ENCODE measurements at regions not wholly inside any gene's neighbourhood (a gene's known extent, or its start where the extent isn't known, plus 50 kb on each side); places are given as distances from the start of the nearest gene placed in this dataset.

DNA sequence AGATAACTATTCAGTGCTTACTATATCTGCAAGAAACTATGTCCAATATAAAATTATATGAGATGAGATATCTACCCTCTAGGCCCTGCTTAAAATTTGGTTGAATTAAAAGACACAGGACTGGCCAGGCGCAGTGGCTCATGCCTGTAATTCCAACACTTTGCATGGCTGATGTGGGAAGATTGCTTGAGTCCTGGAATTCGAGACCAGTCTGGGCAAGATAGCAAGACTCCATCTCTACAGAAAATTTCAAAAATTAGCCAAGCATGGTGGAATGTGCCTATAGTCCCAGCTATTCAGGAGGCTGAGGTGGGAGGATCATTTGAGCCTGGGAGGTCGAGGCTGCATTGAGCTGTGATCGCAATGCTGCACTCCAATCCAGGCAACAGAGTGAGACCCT lies 303.7 kb upstream of the UBE2E2 start:
- Histone ChIP-seq H4K91ac (ENCODE audit: low read depth, low read length, poor library complexity) (no peak overlapping the region), H2BK120ac (ENCODE audit: low read depth, low read length) (no peak overlapping the region), H3K4me3 (ENCODE audit: low read length in 2 of 2) (no peak overlapping the region), H2AFZ (ENCODE audit: low read length) (no peak overlapping the region), H3K4me1 (ENCODE audit: control insufficient read depth in 2 of 2, insufficient read depth in 1 of 2, low read depth in 1 of 2, low read length in 2 of 2) (no peaks in the 10 kb centered on the region), H3K4me2 (ENCODE audit: insufficient read depth, low read length, poor library complexity, severe bottlenecking) (no peak overlapping the region), H2AK5ac (ENCODE audit: low read depth, low read length) (no peak overlapping the region), H2BK15ac (ENCODE audit: low read length) (no peak overlapping the region), H3K79me1 (ENCODE audit: low read depth, low read length) (no peaks in the 10 kb centered on the region), H3K27ac (replicated peaks; ENCODE audit: low read length) (no peak overlapping the region), H3K14ac (ENCODE audit: low read length) (no peak overlapping the region), H3K18ac (ENCODE audit: low read length) (no peak overlapping the region), H3K36me3 (replicated peaks in 1 of 2; ENCODE audit: control insufficient read depth in 2 of 2, insufficient read depth in 2 of 2, low read length in 2 of 2) (no peaks in the 10 kb centered on the region), H2BK5ac (ENCODE audit: low read length) (no peak overlapping the region), H3K23ac (ENCODE audit: low read depth, low read length, poor library complexity) (no peak overlapping the region), H2BK12ac (ENCODE audit: low read length) (no peak overlapping the region), H3K9me3 (replicated peaks in 1 of 2; ENCODE audit: control insufficient read depth in 2 of 2, insufficient read depth in 1 of 2, low read depth in 1 of 2, low read length in 2 of 2) (no peaks in the 10 kb centered on the region), H3K9ac (ENCODE audit: low read depth, low read length, poor library complexity) (no peak overlapping the region), H3K4ac (ENCODE audit: low read length) (no peak overlapping the region), H3K27me3 (ENCODE audit: control insufficient read depth in 3 of 3, insufficient read depth in 3 of 3, low read depth in 1 of 3, low read length in 3 of 3) (no peaks in the 10 kb centered on the region), H4K8ac (ENCODE audit: low read depth, low read length) (no peak overlapping the region)
- DNase-seq (ENCODE audit: low spot score), result no peak
- WGBS, 2 donors (ENCODE audit: extremely low coverage in 2 of 2, insufficient read length in 2 of 2, insufficient replicate concordance in 1 of 2), result no CpG with 5 or more reads among the region's 4 CpGs

DNA sequence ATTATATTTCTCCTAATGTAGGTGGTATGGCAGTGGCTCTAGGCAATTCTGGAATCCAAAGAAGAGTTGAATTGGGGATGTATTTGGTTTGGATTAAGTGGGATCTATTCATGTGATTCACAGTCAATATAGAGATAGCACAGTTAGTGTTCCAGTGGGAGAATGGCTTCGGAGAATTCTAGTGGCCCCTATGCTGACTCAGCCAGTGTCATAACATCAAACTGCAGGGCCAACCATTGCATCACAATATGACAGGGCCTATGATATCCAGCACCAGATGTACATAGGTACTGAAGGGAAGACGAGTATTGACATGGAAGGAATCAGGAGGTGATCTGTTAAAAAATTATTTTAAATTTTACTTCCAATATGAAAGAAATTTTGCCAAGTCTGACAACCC lies 302.8 kb upstream of the UBE2E2 start:
- H4K8ac ChIP-seq (ENCODE audit: low read depth, low read length), result no peak overlapping the region
- no peak overlapping the region for H3K9ac ChIP-seq (ENCODE audit: low read depth, low read length, poor library complexity)
- H3K79me1 ChIP-seq (ENCODE audit: low read depth, low read length), result no peaks in the 10 kb centered on the region
- no peak overlapping the region for H2BK5ac ChIP-seq (ENCODE audit: low read length)
- no peak overlapping the region for H3K4ac ChIP-seq (ENCODE audit: low read length)
- no peak overlapping the region for H2AK5ac ChIP-seq (ENCODE audit: low read depth, low read length)
- H3K4me3 ChIP-seq (ENCODE audit: low read length in 2 of 2), result no peak overlapping the region
- H2AFZ ChIP-seq (ENCODE audit: low read length), result no peak overlapping the region
- H3K27ac ChIP-seq (replicated peaks; ENCODE audit: low read length), result no peak overlapping the region
- no CpG with 5 or more reads among the region's 2 CpGs for WGBS, 2 donors (ENCODE audit: extremely low coverage in 2 of 2, insufficient read length in 2 of 2, insufficient replicate concordance in 1 of 2)
- no peak overlapping the region for H2BK12ac ChIP-seq (ENCODE audit: low read length)
- H3K9me3 ChIP-seq (replicated peaks in 1 of 2; ENCODE audit: control insufficient read depth in 2 of 2, insufficient read depth in 1 of 2, low read depth in 1 of 2, low read length in 2 of 2), result no peaks in the 10 kb centered on the region
- H3K18ac ChIP-seq (ENCODE audit: low read length), result no peak overlapping the region
- H3K27me3 ChIP-seq (ENCODE audit: control insufficient read depth in 3 of 3, insufficient read depth in 3 of 3, low read depth in 1 of 3, low read length in 3 of 3), result no peaks in the 10 kb centered on the region
- H3K23ac ChIP-seq (ENCODE audit: low read depth, low read length, poor library complexity), result no peak overlapping the region
- H3K4me2 ChIP-seq (ENCODE audit: insufficient read depth, low read length, poor library complexity, severe bottlenecking), result no peak overlapping the region
- H2BK15ac ChIP-seq (ENCODE audit: low read length), result no peak overlapping the region
- H4K91ac ChIP-seq (ENCODE audit: low read depth, low read length, poor library complexity), result no peak overlapping the region
- H2BK120ac ChIP-seq (ENCODE audit: low read depth, low read length), result no peak overlapping the region
- no peaks in the 10 kb centered on the region for H3K4me1 ChIP-seq (ENCODE audit: control insufficient read depth in 2 of 2, insufficient read depth in 1 of 2, low read depth in 1 of 2, low read length in 2 of 2)
- no peak overlapping the region for H3K14ac ChIP-seq (ENCODE audit: low read length)
- no peaks in the 10 kb centered on the region for H3K36me3 ChIP-seq (replicated peaks in 1 of 2; ENCODE audit: control insufficient read depth in 2 of 2, insufficient read depth in 2 of 2, low read length in 2 of 2)
- no peak for DNase-seq (ENCODE audit: low spot score)

DNA sequence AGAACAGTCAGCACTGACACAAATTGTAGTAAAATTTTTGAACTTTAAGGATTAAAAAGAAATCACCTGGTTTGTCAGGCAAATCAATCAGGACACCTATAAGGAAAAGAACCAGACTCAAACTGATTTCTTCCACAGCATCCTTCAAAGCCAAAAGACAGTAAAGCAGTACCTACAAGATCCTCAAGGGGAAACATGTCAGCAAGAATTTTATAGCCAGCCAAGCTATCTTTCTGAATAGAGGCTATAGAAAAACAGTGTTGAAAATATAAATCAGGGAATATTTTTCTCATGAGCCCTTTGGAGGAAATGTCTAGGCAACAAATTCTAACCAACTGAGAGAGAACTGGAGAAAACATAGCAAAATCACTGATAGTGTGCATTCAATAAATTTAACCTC lies 301.4 kb upstream of the UBE2E2 start:
- no peak overlapping the region for H2BK120ac ChIP-seq (ENCODE audit: low read depth, low read length)
- H3K9ac ChIP-seq (ENCODE audit: low read depth, low read length, poor library complexity), result no peak overlapping the region
- H2BK12ac ChIP-seq (ENCODE audit: low read length), result no peak overlapping the region
- H3K4me3 ChIP-seq (ENCODE audit: low read length in 2 of 2), result no peak overlapping the region
- H3K4ac ChIP-seq (ENCODE audit: low read length), result no peak overlapping the region
- no peaks in the 10 kb centered on the region for H3K79me1 ChIP-seq (ENCODE audit: low read depth, low read length)
- H3K27me3 ChIP-seq (ENCODE audit: control insufficient read depth in 3 of 3, insufficient read depth in 3 of 3, low read depth in 1 of 3, low read length in 3 of 3), result no peaks in the 10 kb centered on the region
- no peaks in the 10 kb centered on the region for H3K36me3 ChIP-seq (replicated peaks in 1 of 2; ENCODE audit: control insufficient read depth in 2 of 2, insufficient read depth in 2 of 2, low read length in 2 of 2)
- H4K8ac ChIP-seq (ENCODE audit: low read depth, low read length), result no peak overlapping the region
- H3K14ac ChIP-seq (ENCODE audit: low read length), result no peak overlapping the region
- H3K23ac ChIP-seq (ENCODE audit: low read depth, low read length, poor library complexity), result no peak overlapping the region
- H2BK15ac ChIP-seq (ENCODE audit: low read length), result no peak overlapping the region
- no peak overlapping the region for H3K18ac ChIP-seq (ENCODE audit: low read length)
- H4K91ac ChIP-seq (ENCODE audit: low read depth, low read length, poor library complexity), result no peak overlapping the region
- DNase-seq (ENCODE audit: low spot score), result no peak
- no peak overlapping the region for H2AFZ ChIP-seq (ENCODE audit: low read length)
- H3K27ac ChIP-seq (replicated peaks; ENCODE audit: low read length), result no peak overlapping the region
- no peaks in the 10 kb centered on the region for H3K9me3 ChIP-seq (replicated peaks in 1 of 2; ENCODE audit: control insufficient read depth in 2 of 2, insufficient read depth in 1 of 2, low read depth in 1 of 2, low read length in 2 of 2)
- H2AK5ac ChIP-seq (ENCODE audit: low read depth, low read length), result no peak overlapping the region
- no peaks in the 10 kb centered on the region for H3K4me1 ChIP-seq (ENCODE audit: control insufficient read depth in 2 of 2, insufficient read depth in 1 of 2, low read depth in 1 of 2, low read length in 2 of 2)
- no peak overlapping the region for H3K4me2 ChIP-seq (ENCODE audit: insufficient read depth, low read length, poor library complexity, severe bottlenecking)
- H2BK5ac ChIP-seq (ENCODE audit: low read length), result no peak overlapping the region

DNA sequence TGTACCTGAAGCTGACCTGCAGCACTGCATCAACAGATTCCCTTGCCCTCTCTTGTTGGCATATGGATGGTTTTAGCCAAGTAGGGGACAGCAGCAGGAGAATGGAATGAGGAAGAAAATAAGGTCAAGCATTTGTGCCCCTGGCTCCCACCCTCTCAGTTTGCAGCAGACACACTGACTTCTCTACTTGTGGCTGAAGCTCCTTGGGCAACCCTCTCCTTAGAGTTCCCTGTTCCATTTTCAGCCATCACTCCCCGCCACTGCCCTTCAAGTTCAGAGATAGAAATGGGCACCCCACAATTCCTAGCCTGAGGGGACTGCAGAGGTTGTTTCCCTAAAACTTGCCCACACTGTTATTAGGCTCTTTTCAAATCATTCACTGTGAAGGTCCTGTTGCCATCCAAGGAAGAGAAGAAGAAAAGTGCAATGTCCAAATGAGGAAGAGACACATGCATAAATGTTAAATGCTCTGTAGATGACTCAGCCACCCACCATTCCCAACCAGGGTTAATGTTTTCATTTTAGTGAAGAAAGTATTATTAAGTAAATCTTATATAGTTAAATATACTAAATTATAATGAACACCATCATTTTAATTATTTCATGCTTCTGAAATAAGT lies 295.9 kb upstream of the UBE2E2 start:
- no CpG with 5 or more reads among the region's 1 CpG for WGBS, 2 donors (ENCODE audit: extremely low coverage in 2 of 2, insufficient read length in 2 of 2, insufficient replicate concordance in 1 of 2)

More for the DNA sequence above, 295.9 kb upstream of the UBE2E2 start:
- Histone ChIP-seq H2BK120ac (ENCODE audit: low read depth, low read length) (no peak overlapping the region), H3K79me1 (ENCODE audit: low read depth, low read length) (no peaks in the 10 kb centered on the region), H2AFZ (ENCODE audit: low read length) (no peak overlapping the region), H3K27me3 (ENCODE audit: control insufficient read depth in 3 of 3, insufficient read depth in 3 of 3, low read depth in 1 of 3, low read length in 3 of 3) (no peaks in the 10 kb centered on the region), H2BK5ac (ENCODE audit: low read length) (no peak overlapping the region), H3K4me1 (ENCODE audit: control insufficient read depth in 2 of 2, insufficient read depth in 1 of 2, low read depth in 1 of 2, low read length in 2 of 2) (no peaks in the 10 kb centered on the region), H3K9ac (ENCODE audit: low read depth, low read length, poor library complexity) (no peak overlapping the region), H3K36me3 (replicated peaks in 1 of 2; ENCODE audit: control insufficient read depth in 2 of 2, insufficient read depth in 2 of 2, low read length in 2 of 2) (no peaks in the 10 kb centered on the region), H3K18ac (ENCODE audit: low read length) (no peak overlapping the region), H3K9me3 (replicated peaks in 1 of 2; ENCODE audit: control insufficient read depth in 2 of 2, insufficient read depth in 1 of 2, low read depth in 1 of 2, low read length in 2 of 2) (no peaks in the 10 kb centered on the region), H3K4me3 (ENCODE audit: low read length in 2 of 2) (no peak overlapping the region), H3K14ac (ENCODE audit: low read length) (no peak overlapping the region), H4K91ac (ENCODE audit: low read depth, low read length, poor library complexity) (no peak overlapping the region), H4K8ac (ENCODE audit: low read depth, low read length) (no peak overlapping the region), H2BK12ac (ENCODE audit: low read length) (no peak overlapping the region), H3K4me2 (ENCODE audit: insufficient read depth, low read length, poor library complexity, severe bottlenecking) (no peak overlapping the region), H3K27ac (replicated peaks; ENCODE audit: low read length) (no peak overlapping the region), H2BK15ac (ENCODE audit: low read length) (no peak overlapping the region), H3K4ac (ENCODE audit: low read length) (no peak overlapping the region), H2AK5ac (ENCODE audit: low read depth, low read length) (no peak overlapping the region), H3K23ac (ENCODE audit: low read depth, low read length, poor library complexity) (no peak overlapping the region)
- DNase-seq (ENCODE audit: low spot score), result no peak
